MV-4-11 (cell line): ENCODE measurements at regions not wholly inside any gene's neighbourhood (a gene's known extent, or its start where the extent isn't known, plus 50 kb on each side); places are given as distances from the start of the nearest gene placed in this dataset.
A peak's percentile ranks its signal among the peaks of the same experiment; 100 is the strongest.
"Not testable (repeated sequence)": the region's sequence is repeated elsewhere in the genome, so short reads cannot be mapped to it uniquely, and the experiment has no call there.

Experiments used
- DNase-seq: peaks from one replicate; lab custom pipeline; 2025; lab: John Stamatoyannopoulos, UW

- DNase-seq = no peak
These were observed 254.2 kb downstream of the PLOD2 start for GRCh38 chr3:145906755-145907154.

- DNase-seq = no peak
These were observed 250.0 kb downstream of the PLOD2 start for GRCh38 chr3:145911016-145911415.

GRCh38 chr3:145915787-145916186 is 245.2 kb downstream of the PLOD2 start:
- no peak for DNase-seq

GRCh38 chr3:145927736-145928135 is 233.2 kb downstream of the PLOD2 start:
- not testable (repeated sequence) for DNase-seq

- peak; percentile 47 for DNase-seq
These were observed 224.0 kb downstream of the PLOD2 start for GRCh38 chr3:145936971-145937370.

DNA sequence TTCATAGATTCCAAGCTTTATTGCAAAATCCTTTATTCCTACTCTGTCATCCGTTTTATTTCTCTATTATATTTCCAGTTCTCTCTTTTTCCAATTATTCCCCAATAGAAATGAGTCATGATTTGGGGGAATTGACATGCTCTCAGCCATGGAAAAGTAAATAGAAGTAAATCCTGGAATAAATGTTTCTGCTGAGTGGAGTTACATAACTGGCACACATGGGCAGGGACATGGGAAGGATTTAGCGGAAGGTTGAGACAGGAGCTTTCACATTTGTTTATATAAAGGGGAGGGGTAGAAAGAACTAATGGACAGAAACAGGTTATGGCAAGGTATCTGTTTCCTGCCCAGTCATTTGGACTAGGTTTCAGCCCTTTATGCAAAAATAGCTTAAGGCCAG is 221.6 kb downstream of the PLOD2 start:
- DNase-seq = no peak

DNA sequence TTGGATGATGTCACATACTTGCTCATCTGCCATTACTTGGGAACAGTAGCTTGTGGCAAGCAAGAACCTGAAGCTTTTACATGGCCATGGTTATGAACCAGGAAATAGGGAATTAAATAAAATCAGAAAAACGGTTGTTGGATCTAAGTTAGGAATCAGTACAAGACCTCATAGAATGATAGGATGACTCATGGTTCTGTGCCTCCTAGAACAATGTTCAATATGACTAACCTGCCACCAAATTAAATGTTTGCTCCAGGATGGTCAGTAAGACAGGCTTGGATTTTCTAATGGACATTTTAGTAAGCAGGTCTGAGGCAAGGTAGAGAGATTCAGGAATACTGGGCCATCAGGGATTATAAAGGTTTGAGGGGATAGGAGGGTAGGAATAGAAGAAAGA is 218.9 kb downstream of the PLOD2 start:
- DNase-seq = no peak

DNA sequence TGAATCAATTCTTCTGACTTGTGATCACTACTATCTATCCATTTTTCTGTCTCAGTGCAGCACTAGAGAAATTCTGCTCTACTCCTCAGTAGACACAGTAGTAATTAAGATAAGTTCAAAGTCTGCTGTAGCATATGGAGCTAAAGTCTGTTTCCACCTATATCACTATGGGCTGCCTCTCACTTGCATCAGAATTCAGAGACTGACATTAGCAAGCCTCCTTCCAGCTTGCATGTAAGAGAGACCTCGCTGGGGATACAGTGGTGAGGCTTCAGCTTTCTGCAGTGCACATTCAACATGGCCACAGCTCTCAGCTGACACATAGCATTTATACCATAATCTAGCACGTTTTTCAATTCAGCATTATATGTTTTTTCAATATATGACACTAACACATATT is 217.0 kb downstream of the PLOD2 start:
- no peak for DNase-seq

- DNase-seq = no peak
These were observed 209.5 kb downstream of the PLOD2 start for GRCh38 chr3:145951441-145951840.

DNA sequence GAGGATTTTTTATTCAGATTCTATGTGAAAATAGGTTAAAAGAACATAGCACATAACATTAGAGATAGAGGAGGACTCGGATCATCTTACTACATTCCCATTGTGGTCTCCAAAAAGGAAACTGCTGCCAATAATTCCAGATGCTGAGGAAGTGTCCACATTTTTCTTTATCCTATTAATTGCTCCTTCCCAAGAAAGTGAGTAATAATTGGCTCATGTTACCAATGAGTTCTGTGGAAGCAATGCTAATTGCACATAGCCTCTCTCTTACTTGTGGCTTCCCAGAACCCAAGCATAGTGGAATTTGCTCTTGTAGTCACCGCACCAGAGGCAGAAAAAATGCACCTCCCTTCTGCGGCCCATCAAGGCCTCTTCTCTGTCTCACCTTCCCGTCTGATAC is 208.4 kb downstream of the PLOD2 start:
- DNase-seq = no peak

DNA sequence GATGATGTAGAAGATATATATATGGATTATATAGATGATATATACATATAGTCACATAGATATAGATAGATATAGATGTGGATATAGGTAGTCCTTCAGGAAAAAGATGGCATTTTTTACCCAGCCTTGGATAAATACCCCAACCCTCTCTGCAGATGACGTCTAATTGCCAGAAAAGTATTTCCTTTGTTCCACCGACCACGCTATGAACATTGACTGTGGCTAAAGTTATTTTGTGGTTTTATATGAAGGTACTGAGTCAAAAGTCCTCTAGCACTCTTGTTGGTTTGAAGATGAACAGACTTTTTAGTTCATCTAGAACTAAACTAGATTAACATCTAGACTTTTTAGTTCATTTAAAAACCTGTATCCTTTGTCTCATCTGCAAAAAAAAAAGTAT is 207.7 kb downstream of the PLOD2 start:
- DNase-seq = no peak

DNA sequence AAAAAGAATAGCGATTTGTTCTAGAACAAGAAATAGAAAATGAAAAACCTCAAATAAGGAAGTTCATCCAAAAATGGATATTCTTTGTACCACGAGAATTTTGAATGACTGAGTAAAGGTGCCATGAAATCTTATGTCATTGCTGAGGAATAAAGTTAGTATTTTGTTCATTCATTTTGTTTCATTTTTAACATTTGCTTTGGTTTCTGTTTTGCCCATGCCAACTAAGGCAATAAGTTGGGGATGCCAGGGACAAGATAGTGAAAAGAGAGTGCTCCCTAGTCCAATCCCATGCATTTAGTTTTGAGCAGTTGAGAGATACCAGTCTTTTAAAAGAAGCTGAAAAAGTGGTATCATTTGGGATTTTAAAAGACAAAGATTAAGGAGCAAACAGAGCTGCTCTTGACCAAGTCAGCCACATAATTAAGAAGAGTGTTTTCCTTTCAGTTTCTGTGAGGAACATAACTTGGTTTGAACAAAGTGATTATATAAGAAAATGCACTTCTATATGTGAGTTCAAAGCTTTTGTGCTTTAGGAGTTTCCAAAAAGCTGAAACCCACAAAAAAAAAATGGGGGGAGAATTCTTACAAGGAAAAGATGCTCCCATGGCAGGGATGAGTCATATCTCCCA is 201.4 kb downstream of the PLOD2 start:
- DNase-seq = no peak

DNA sequence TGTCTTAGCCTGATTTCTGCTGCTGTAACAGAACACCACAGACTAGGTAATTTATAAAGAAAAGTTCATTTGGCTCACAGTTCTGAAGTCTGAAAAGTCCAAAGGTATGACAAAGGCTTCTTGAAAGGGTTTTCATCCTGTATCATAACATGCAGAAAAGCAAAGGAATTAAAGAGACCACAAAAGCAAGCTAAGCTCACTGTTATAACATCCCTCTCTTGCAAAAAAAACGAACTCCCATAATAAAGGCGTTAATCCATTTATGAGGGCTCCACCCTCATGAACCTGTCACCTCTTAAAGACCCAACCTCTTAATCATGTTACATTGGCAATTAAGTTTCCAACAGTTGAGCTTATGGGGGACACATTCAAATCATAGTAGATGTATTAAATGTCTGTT is 197.9 kb downstream of the PLOD2 start:
- DNase-seq = no peak

GRCh38 chr3:145967043-145967442 is 193.9 kb downstream of the PLOD2 start:
- DNase-seq = no peak

DNA sequence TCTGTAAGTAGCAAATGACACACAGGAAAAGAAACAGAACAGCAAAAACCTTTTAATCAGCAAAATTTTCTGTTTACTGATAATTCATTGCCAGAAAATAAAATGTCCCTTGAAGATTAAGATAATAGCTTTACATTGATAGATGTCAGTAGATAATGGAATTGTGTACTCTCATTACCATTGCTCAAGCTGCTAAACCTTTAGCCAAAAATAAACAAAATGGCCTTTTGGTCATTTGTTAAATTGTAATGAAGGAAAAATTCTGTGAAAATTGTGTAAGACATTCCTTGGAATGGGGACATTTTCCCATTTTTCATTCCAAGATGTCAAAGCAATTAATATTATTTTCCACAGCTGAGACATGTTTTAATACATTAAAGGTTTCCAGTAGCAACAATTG is 189.8 kb downstream of the PLOD2 start:
- no peak for DNase-seq

GRCh38 chr3:145972851-145973250 is 188.1 kb downstream of the PLOD2 start:
- DNase-seq = no peak

DNA sequence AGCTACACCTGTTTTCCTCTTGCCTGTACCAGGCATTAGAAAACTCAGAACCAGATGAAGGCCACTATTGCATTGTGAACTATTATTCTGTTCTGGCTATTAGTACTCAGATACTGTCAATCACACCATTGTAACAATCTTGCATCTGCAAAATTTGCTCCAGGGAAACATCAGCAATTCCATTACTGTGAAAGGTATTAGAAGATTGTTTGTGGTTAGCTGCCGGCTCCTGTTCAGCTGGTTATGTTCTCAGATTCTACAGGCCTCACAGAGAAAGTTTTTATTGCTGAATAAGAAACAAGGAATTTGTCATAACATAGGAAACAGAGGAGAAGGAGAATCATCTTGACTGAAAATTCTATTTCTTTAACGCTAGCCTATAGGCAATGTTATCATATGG is 179.9 kb downstream of the PLOD2 start:
- no peak for DNase-seq

DNA sequence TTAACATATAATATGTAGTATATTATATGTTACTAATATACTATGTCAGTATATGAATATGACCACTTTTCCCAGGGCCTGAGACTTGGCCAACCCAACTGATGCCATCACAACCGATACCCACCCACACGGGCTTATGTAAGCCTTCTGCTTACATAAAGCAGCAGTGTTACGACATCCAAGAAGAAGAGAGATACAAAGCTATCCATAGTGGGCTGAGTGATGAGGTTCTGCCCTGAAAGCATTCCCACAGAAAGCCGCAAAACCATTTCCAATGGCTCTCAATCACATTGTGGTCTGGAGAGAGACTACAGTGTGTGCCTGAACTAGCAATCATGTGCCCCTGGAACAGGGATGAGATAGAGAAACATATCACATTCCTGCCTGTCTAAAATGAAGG is 177.9 kb downstream of the PLOD2 start:
- no peak for DNase-seq
